ENCODE measurements at regions not wholly inside any gene's neighbourhood (a gene's known extent, or its start where the extent isn't known, plus 50 kb on each side); places are given as distances from the start of the nearest gene placed in this dataset.

DNA sequence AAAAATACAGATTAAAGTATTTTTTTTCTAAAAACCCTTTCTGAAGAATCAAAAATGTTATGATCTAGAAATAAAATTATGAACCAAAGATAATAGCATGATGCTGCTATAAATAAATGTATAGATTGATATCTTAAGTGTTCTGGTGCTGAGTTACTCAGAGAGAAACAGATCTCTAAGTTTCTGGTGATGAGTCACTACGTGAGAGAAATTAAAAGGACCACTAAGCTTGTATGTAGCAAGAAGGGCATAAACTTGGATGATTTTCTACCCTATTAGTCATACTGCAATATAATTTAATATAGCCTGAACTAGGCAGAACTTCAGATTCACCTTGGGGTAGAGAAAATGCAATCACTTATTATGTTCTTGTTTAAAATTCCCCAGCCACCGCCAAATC is 514.8 kb downstream of the AMY1C start:
- TF ChIP-seq, protein P1, sequence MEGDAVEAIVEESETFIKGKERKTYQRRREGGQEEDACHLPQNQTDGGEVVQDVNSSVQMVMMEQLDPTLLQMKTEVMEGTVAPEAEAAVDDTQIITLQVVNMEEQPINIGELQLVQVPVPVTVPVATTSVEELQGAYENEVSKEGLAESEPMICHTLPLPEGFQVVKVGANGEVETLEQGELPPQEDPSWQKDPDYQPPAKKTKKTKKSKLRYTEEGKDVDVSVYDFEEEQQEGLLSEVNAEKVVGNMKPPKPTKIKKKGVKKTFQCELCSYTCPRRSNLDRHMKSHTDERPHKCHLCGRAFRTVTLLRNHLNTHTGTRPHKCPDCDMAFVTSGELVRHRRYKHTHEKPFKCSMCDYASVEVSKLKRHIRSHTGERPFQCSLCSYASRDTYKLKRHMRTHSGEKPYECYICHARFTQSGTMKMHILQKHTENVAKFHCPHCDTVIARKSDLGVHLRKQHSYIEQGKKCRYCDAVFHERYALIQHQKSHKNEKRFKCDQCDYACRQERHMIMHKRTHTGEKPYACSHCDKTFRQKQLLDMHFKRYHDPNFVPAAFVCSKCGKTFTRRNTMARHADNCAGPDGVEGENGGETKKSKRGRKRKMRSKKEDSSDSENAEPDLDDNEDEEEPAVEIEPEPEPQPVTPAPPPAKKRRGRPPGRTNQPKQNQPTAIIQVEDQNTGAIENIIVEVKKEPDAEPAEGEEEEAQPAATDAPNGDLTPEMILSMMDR (IDR thresholded peaks at IDR 0.05): no peak
- no peak for TF ChIP-seq POLR2A (IDR thresholded peaks at IDR 0.05)
- no peak for TF ChIP-seq POLR2AphosphoS5 (IDR thresholded peaks at IDR 0.05)
